H1 (cell line): ENCODE measurements at regions not wholly inside any gene's neighbourhood (a gene's known extent, or its start where the extent isn't known, plus 50 kb on each side); places are given as distances from the start of the nearest gene placed in this dataset.

Experiments used
- CTCF ChIA-PET: fragments of 300-600 bp; sonication (Branson Sonifier 250); formaldehyde crosslinking; loops from one replicate; lab custom pipeline; 2021; ENCODE audit not compliant: partially characterized antibody; lab: Charles Lee
- POLR2A ChIA-PET: fragments of 300-600 bp; sonication (Branson Sonifier 250); formaldehyde crosslinking; loops from one replicate; lab custom pipeline; 2021; ENCODE audit warnings: inconsistent platforms; ENCODE audit not compliant: partially characterized antibody; lab: Charles Lee
- DNase-seq, 2 experiments: peaks; one replicate each; pipeline versions ENCODE4 v3.0.0 to v3.0.0-alpha.2; 2010 to 2022; ENCODE audit warnings: low spot score in 2 of 2, low read depth in 1 of 2, mixed read lengths in 1 of 2
- FAIRE-seq: peaks from 2 replicates; lab custom pipeline; 2011; peaks lifted over from hg19 to GRCh38; lab: Jason Lieb, UNC
- H2AFZ ChIP-seq: 2 replicates; pipeline ENCODE4 v1.8.1; 2012; ENCODE audit warnings: low read length, inconsistent platforms
- H2AK5ac ChIP-seq: 2 replicates; pipeline ENCODE4 v1.6.1; 2013; ENCODE audit warnings: low read depth, low read length
- H2BK120ac ChIP-seq: replicated peaks from 2 replicates; pipeline ENCODE3; 2013; ENCODE audit warnings: low read depth, low read length, inconsistent platforms
- H2BK12ac ChIP-seq: 2 replicates; pipeline ENCODE4 v1.6.1; 2013; ENCODE audit warnings: low read depth, low read length
- H2BK15ac ChIP-seq: 2 replicates; pipeline ENCODE4 v1.6.1; 2013; ENCODE audit warnings: low read length
- H2BK20ac ChIP-seq: 2 replicates; pipeline ENCODE4 v1.6.1; 2013; ENCODE audit warnings: low read length
- H2BK5ac ChIP-seq: 2 replicates; pipeline ENCODE4 v1.6.1; 2013; ENCODE audit warnings: low read depth, low read length
- H3K14ac ChIP-seq: 2 replicates; pipeline ENCODE4 v1.6.1; 2013; ENCODE audit warnings: inconsistent platforms; ENCODE audit not compliant: insufficient read length
- H3K18ac ChIP-seq: 2 replicates; pipeline ENCODE4 v1.6.1; 2013; ENCODE audit warnings: low read length; ENCODE audit errors: extremely low read depth
- H3K23ac ChIP-seq: 2 replicates; pipeline ENCODE4 v1.6.1; 2013; ENCODE audit warnings: inconsistent platforms; ENCODE audit not compliant: insufficient read length
- H3K23me2 ChIP-seq: 2 replicates; pipeline ENCODE4 v1.6.1; 2013; ENCODE audit warnings: low read depth, low read length
- H3K27ac ChIP-seq: 2 replicates; pipeline ENCODE4 v1.6.1; 2011; ENCODE audit warnings: low read depth, low read length, inconsistent platforms
- H3K27me3 ChIP-seq, 4 experiments: replicated peaks in 1 of 4; 1 replicate in 1 of 4; 2 replicates in 3 of 4; pipeline versions ENCODE4 v1.6.1 to v1.8.1; 2011 to 2013; ENCODE audit warnings: low read length in 3 of 4, mild to moderate bottlenecking in 3 of 4, inconsistent platforms in 2 of 4, mixed read lengths in 2 of 4, moderate library complexity in 1 of 4; ENCODE audit not compliant: control insufficient read depth in 3 of 4, insufficient read depth in 3 of 4; ENCODE audit errors: extremely low read depth in 1 of 4
- H3K36me3 ChIP-seq, 4 experiments: 2 replicates each; pipeline versions ENCODE4 v1.6.1 to v1.8.1; 2011 to 2013; ENCODE audit warnings: mild to moderate bottlenecking in 4 of 4, low read length in 3 of 4, moderate library complexity in 2 of 4, control low read depth in 1 of 4, inconsistent platforms in 1 of 4; ENCODE audit not compliant: insufficient read depth in 4 of 4, control insufficient read depth in 2 of 4
- H3K4ac ChIP-seq: replicated peaks from 2 replicates; pipeline ENCODE3; 2013; ENCODE audit warnings: low read length, low read depth, mixed read lengths, inconsistent platforms; ENCODE audit not compliant: insufficient read length
- H3K4me1 ChIP-seq, 4 experiments: replicated peaks in 1 of 4; 1 replicate in 1 of 4; 2 replicates in 3 of 4; pipeline versions ENCODE4 v1.6.1 to v1.8.1; 2011 to 2013; ENCODE audit warnings: low read length in 3 of 4, inconsistent platforms in 2 of 4, mixed read lengths in 1 of 4; ENCODE audit not compliant: insufficient read depth in 4 of 4, control insufficient read depth in 3 of 4
- H3K4me2 ChIP-seq, 2 experiments: 2 replicates each; pipeline versions ENCODE4 v1.6.1 to v1.8.1; 2011 to 2013; ENCODE audit warnings: low read depth in 2 of 2, low read length in 2 of 2, control low read depth in 1 of 2, inconsistent platforms in 1 of 2, mild to moderate bottlenecking in 1 of 2; ENCODE audit not compliant: insufficient read depth in 1 of 2
- H3K4me3 ChIP-seq, 4 experiments: fragments of 200-600, 300-600 bp in 1 of 4; sonication (generic), shearing (Covaris generic), sonication (Bioruptor Twin) in 1 of 4; 2 replicates each; pipeline versions ENCODE4 v1.5.1 to v1.8.1; 2011 to 2016; ENCODE audit warnings: low read length in 4 of 4, low read depth in 3 of 4, control low read depth in 2 of 4, inconsistent platforms in 2 of 4, mild to moderate bottlenecking in 2 of 4, mixed read lengths in 1 of 4, moderate library complexity in 1 of 4; ENCODE audit not compliant: insufficient read depth in 2 of 4; ENCODE audit errors: extremely low read depth in 1 of 4
- H3K56ac ChIP-seq: replicated peaks from 2 replicates; pipeline ENCODE3; 2013; ENCODE audit warnings: low read depth, mild to moderate bottlenecking, mixed read lengths, low read length, inconsistent platforms; ENCODE audit not compliant: insufficient read length
- H3K79me1 ChIP-seq: 2 replicates; pipeline ENCODE4 v1.6.1; 2013; ENCODE audit warnings: low read depth, low read length, control low read depth
- H3K79me2 ChIP-seq, 2 experiments: 2 replicates each; pipeline versions ENCODE4 v1.6.1 to v1.8.1; 2012 to 2013; ENCODE audit warnings: low read length in 2 of 2, mild to moderate bottlenecking in 2 of 2, inconsistent platforms in 1 of 2; ENCODE audit not compliant: insufficient read depth in 2 of 2, control insufficient read depth in 1 of 2
- H3K9ac ChIP-seq, 4 experiments: replicated peaks in 1 of 4; 1 replicate in 1 of 4; 2 replicates in 3 of 4; pipeline versions ENCODE4 v1.6.1 to v1.8.1; 2011 to 2013; ENCODE audit warnings: low read depth in 3 of 4, low read length in 3 of 4, control low read depth in 2 of 4, mild to moderate bottlenecking in 2 of 4, moderate library complexity in 2 of 4, inconsistent platforms in 1 of 4; ENCODE audit errors: extremely low read depth in 1 of 4
- H3K9me3 ChIP-seq, 2 experiments: 2 replicates each; pipeline versions ENCODE4 v1.6.1 to v1.8.1; 2012 to 2013; ENCODE audit warnings: mild to moderate bottlenecking in 2 of 2, moderate library complexity in 2 of 2, control low read depth in 1 of 2, inconsistent platforms in 1 of 2, low read depth in 1 of 2, low read length in 1 of 2, mixed read lengths in 1 of 2; ENCODE audit not compliant: insufficient read depth in 2 of 2
- H4K20me1 ChIP-seq, 2 experiments: replicated peaks in 1 of 2; 2 replicates each; pipeline versions ENCODE3 to v1.8.1; 2011 to 2013; ENCODE audit warnings: inconsistent platforms in 2 of 2, low read length in 2 of 2, mild to moderate bottlenecking in 1 of 2; ENCODE audit not compliant: insufficient read depth in 2 of 2, control insufficient read depth in 1 of 2
- H4K5ac ChIP-seq: 2 replicates; pipeline ENCODE4 v1.6.1; 2013; ENCODE audit warnings: low read length, low read depth, mixed read lengths, inconsistent platforms; ENCODE audit not compliant: insufficient read length
- H4K8ac ChIP-seq: 2 replicates; pipeline ENCODE4 v1.8.0; 2013; ENCODE audit warnings: mild to moderate bottlenecking, moderate library complexity, low read length, inconsistent platforms; ENCODE audit not compliant: insufficient read depth; ENCODE audit errors: extremely low read depth
- H4K91ac ChIP-seq: replicated peaks from 2 replicates; pipeline ENCODE3; 2013; ENCODE audit warnings: low read length, mixed read lengths, inconsistent platforms; ENCODE audit not compliant: insufficient read length
- ATF2 ChIP-seq: IDR thresholded peaks from 2 replicates; pipeline ENCODE4 v1.6.1; 2012; ENCODE audit warnings: low read length, inconsistent platforms
- CHD1 ChIP-seq: IDR thresholded peaks from 2 replicates; pipeline ENCODE4 v1.6.1; 2012; ENCODE audit warnings: low read depth, low read length, improper control_type of control experiment
- JUN ChIP-seq: IDR thresholded peaks from 2 replicates; pipeline ENCODE4 v1.6.1; 2011; ENCODE audit warnings: low read depth, mild to moderate bottlenecking, improper control_type of control experiment, low read length
- JUND ChIP-seq: IDR thresholded peaks from 2 replicates; pipeline ENCODE4 v1.6.1; 2011; ENCODE audit warnings: mild to moderate bottlenecking, improper control_type of control experiment, low read length
- KDM4A ChIP-seq: IDR thresholded peaks from one replicate; pipeline ENCODE4 v1.7.1; 2012; ENCODE audit warnings: low read depth, mild to moderate bottlenecking, moderate library complexity, low read length, inconsistent platforms; ENCODE audit not compliant: severe bottlenecking
- PHF8 ChIP-seq: fragments of 200-600 bp; sonication (generic); conservative IDR thresholded peaks from 2 replicates; pipeline ENCODE4 v1.7.1; 2012; ENCODE audit warnings: low read depth, mild to moderate bottlenecking, inconsistent platforms, low read length, moderate library complexity
- RNF2 ChIP-seq: fragments of 200-900, 300-1000 bp; sonication (generic); IDR thresholded peaks from 2 replicates; pipeline ENCODE4 v1.7.1; 2016; ENCODE audit warnings: borderline replicate concordance, low read depth, mild to moderate bottlenecking, antibody characterized with exemption, low read length; ENCODE audit not compliant: poor library complexity, severe bottlenecking; ENCODE audit errors: missing control alignments
- SP2 ChIP-seq: IDR thresholded peaks from 2 replicates; pipeline ENCODE4 v1.6.1; 2012; ENCODE audit warnings: mild to moderate bottlenecking, low read length, inconsistent platforms
- SP4 ChIP-seq: IDR thresholded peaks from 2 replicates; pipeline ENCODE4 v1.6.1; 2012; ENCODE audit warnings: low read length, inconsistent platforms
- WGBS, 2 experiments: shearing (Covaris generic) in 1 of 2; methylation state at CpG; one replicate each; pipeline versions ENCODE4 v1.1.6 to v1.1.7; 2013 to 2015; ENCODE audit warnings: low lambda C conversion rate in 2 of 2, mixed read lengths in 2 of 2, inconsistent platforms in 1 of 2, low coverage in 1 of 2, missing lambda C conversion rate in 1 of 2; ENCODE audit not compliant: insufficient replicate concordance in 2 of 2, insufficient coverage in 1 of 2, insufficient read length in 1 of 2; ENCODE audit errors: extremely low coverage in 1 of 2, missing lambda C conversion rate in 1 of 2; 5-methylcytosine and 5-hydroxymethylcytosine counted together
- TF ChIP-seq, protein P1 (sequence below): IDR thresholded peaks from 2 replicates; pipeline ENCODE4 v1.6.1; 2011; ENCODE audit warnings: low read length, improper control_type of control experiment
- TF ChIP-seq, protein P2 (sequence below): IDR thresholded peaks from 2 replicates; pipeline ENCODE4 v1.6.1; 2011; ENCODE audit warnings: low read depth, mild to moderate bottlenecking, low read length; ENCODE audit not compliant: insufficient read depth

GRCh38 chr13:34762312-34762711 is 179.8 kb upstream of the NBEA start:
- WGBS, 2 experiments = 90% methylated on average over 2 of the region's 2 CpGs; no CpG with 5 or more reads in 1 of the 2 experiments
- Histone ChIP-seq H3K9me3 (peaks cover 7 to 9% of the 10 kb centered on the region in 2 experiments), H3K23me2 (no peaks in the 10 kb centered on the region), H3K79me1 (no peaks in the 10 kb centered on the region), H2AFZ (no peak overlapping the region), H4K91ac (no peak overlapping the region), H2BK5ac (no peak overlapping the region), H3K23ac (no peak overlapping the region), H3K56ac (no peak overlapping the region), H3K4me2 (no peak overlapping the region), H4K20me1 (no peaks in the 10 kb centered on the region), H3K14ac (no peak overlapping the region), H4K5ac (no peak overlapping the region), H3K4me3 (no peak overlapping the region), H3K27ac (no peak overlapping the region), H2BK20ac (no peak overlapping the region), H3K36me3 (no peaks in the 10 kb centered on the region), H3K27me3 (peaks cover 0 to 1% (median 0%) of the 10 kb centered on the region in 4 experiments; a peak in 1 of 7 replicates), H4K8ac (no peak overlapping the region), H3K9ac (no peak overlapping the region), H2BK12ac (no peak overlapping the region), H3K18ac (no peak overlapping the region), H2BK15ac (no peak overlapping the region), H2AK5ac (no peak overlapping the region), H3K79me2 (no peaks in the 10 kb centered on the region), H2BK120ac (no peak overlapping the region), H3K4ac (no peak overlapping the region), H3K4me1 (no peaks in the 10 kb centered on the region)
- POLR2A ChIA-PET = no interaction called here
- FAIRE-seq (no peak), DNase-seq (no peak)
- CTCF ChIA-PET = no interaction called here
- TF ChIP-seq SP2 (no peak), SP4 (no peak), PHF8 (no peak), JUN (no peak), ATF2 (no peak), JUND (no peak), KDM4A (no peak), CHD1 (no peak), RNF2 (no peak)
- TF ChIP-seq, protein P1, sequence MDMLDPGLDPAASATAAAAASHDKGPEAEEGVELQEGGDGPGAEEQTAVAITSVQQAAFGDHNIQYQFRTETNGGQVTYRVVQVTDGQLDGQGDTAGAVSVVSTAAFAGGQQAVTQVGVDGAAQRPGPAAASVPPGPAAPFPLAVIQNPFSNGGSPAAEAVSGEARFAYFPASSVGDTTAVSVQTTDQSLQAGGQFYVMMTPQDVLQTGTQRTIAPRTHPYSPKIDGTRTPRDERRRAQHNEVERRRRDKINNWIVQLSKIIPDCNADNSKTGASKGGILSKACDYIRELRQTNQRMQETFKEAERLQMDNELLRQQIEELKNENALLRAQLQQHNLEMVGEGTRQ = no peak
- TF ChIP-seq, protein P2, sequence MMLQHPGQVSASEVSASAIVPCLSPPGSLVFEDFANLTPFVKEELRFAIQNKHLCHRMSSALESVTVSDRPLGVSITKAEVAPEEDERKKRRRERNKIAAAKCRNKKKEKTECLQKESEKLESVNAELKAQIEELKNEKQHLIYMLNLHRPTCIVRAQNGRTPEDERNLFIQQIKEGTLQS = no peak
